OCI-LY3 (cell line): ENCODE measurements at regions not wholly inside any gene's neighbourhood (a gene's known extent, or its start where the extent isn't known, plus 50 kb on each side); places are given as distances from the start of the nearest gene placed in this dataset.

ENCODE experiments used
- H2AFZ ChIP-seq: fragments of 200-600, 300-600 bp; shearing (Covaris generic); 2 replicates; pipeline ENCODE4 v1.6.0; 2014; ENCODE audit warnings: antibody characterized with exemption, low read depth, low read length
- H3K27ac ChIP-seq: fragments of 200-600, 300-600 bp; sonication (generic); 2 replicates; pipeline ENCODE4 v1.5.1; 2014; ENCODE audit warnings: mild to moderate bottlenecking, low read length, moderate library complexity, mixed read lengths
- H3K27me3 ChIP-seq: fragments of 200-600, 300-600 bp; sonication (generic); 2 replicates; pipeline ENCODE4 v1.6.1; 2014; ENCODE audit warnings: low read depth, low read length, mixed read lengths
- H3K36me3 ChIP-seq: fragments of 200-600, 300-600 bp; sonication (generic); replicated peaks from 2 replicates; pipeline ENCODE3; 2014; ENCODE audit warnings: low read depth, low read length, mixed read lengths
- H3K4me1 ChIP-seq: fragments of 300-600, 200-600 bp; sonication (generic); 2 replicates; pipeline ENCODE4 v1.6.1; 2014; ENCODE audit warnings: low read length, mixed read lengths
- H3K4me2 ChIP-seq: fragments of 200-600, 300-600 bp; sonication (generic); 2 replicates; pipeline ENCODE4 v1.6.1; 2014; ENCODE audit warnings: low read length, mixed read lengths
- H3K4me3 ChIP-seq: fragments of 300-600, 200-600 bp; sonication (generic); 2 replicates; pipeline ENCODE4 v1.5.1; 2014; ENCODE audit warnings: antibody characterized with exemption, mild to moderate bottlenecking, low read length, moderate library complexity
- H3K79me2 ChIP-seq: fragments of 300-600, 200-600 bp; shearing (Covaris generic); 2 replicates; pipeline ENCODE4 v1.6.1; 2014; ENCODE audit warnings: mild to moderate bottlenecking, low read length, mixed read lengths
- H3K9ac ChIP-seq: fragments of 300-600, 200-600 bp; shearing (Covaris generic); 2 replicates; pipeline ENCODE4 v1.6.0; 2014; ENCODE audit warnings: mild to moderate bottlenecking, low read length, moderate library complexity
- H3K9me3 ChIP-seq: fragments of 200-600, 300-600 bp; shearing (Covaris generic); 2 replicates; pipeline ENCODE4 v1.6.1; 2014; ENCODE audit warnings: low read length, mixed read lengths; ENCODE audit not compliant: insufficient read depth
- H4K20me1 ChIP-seq: fragments of 200-600, 300-600 bp; sonication (generic); 2 replicates; pipeline ENCODE4 v1.6.1; 2016; ENCODE audit warnings: low read length, mixed read lengths; ENCODE audit not compliant: insufficient read depth
- CTCF ChIP-seq: fragments of 200-600, 300-600 bp; sonication (generic); IDR thresholded peaks from 2 replicates; pipeline ENCODE4 v1.5.1; 2014; ENCODE audit warnings: antibody characterized with exemption, low read length, low read depth
- EZH2phosphoT487 ChIP-seq: fragments of 200-600 bp; shearing (Covaris generic); IDR thresholded peaks from 2 replicates; pipeline ENCODE4 v1.6.1; 2018; ENCODE audit warnings: antibody characterized with exemption, mixed run types, low read depth

GRCh38 chr6:86045038-86045437 lies 402.4 kb upstream of the SYNCRIP start:
- no peaks in the 10 kb centered on the region for H3K79me2 ChIP-seq
- no peak overlapping the region for H2AFZ ChIP-seq
- no peaks in the 10 kb centered on the region for H4K20me1 ChIP-seq
- H3K36me3 ChIP-seq = no peaks in the 10 kb centered on the region
- TF ChIP-seq EZH2phosphoT487 (no peak), CTCF (no peak)
- H3K27me3 ChIP-seq = no peaks in the 10 kb centered on the region
- no peak overlapping the region for H3K4me3 ChIP-seq
- no peak overlapping the region for H3K4me2 ChIP-seq
- H3K27ac ChIP-seq = no peak overlapping the region
- H3K4me1 ChIP-seq = no peaks in the 10 kb centered on the region
- H3K9me3 ChIP-seq = no peaks in the 10 kb centered on the region
- no peak overlapping the region for H3K9ac ChIP-seq

- Histone ChIP-seq H3K4me1 (no peaks in the 10 kb centered on the region), H3K4me2 (no peak overlapping the region), H3K36me3 (no peaks in the 10 kb centered on the region), H3K9me3 (no peaks in the 10 kb centered on the region), H3K27ac (no peak overlapping the region), H3K4me3 (no peak overlapping the region), H2AFZ (no peak overlapping the region), H3K27me3 (no peaks in the 10 kb centered on the region), H3K79me2 (no peaks in the 10 kb centered on the region), H3K9ac (no peak overlapping the region), H4K20me1 (no peaks in the 10 kb centered on the region)
- TF ChIP-seq EZH2phosphoT487 (no peak), CTCF (no peak)
Observed at GRCh38 chr6:86042214-86042613, 399.5 kb upstream of the SYNCRIP start.

GRCh38 chr6:86031713-86032112 lies 389.0 kb upstream of the SYNCRIP start:
- TF ChIP-seq EZH2phosphoT487 (no peak), CTCF (no peak)
- Histone ChIP-seq H3K9me3 (no peaks in the 10 kb centered on the region), H3K79me2 (no peaks in the 10 kb centered on the region), H3K27me3 (no peaks in the 10 kb centered on the region), H3K4me1 (no peaks in the 10 kb centered on the region), H3K27ac (no peak overlapping the region), H4K20me1 (no peaks in the 10 kb centered on the region), H3K4me3 (no peak overlapping the region), H3K9ac (no peak overlapping the region), H3K36me3 (no peaks in the 10 kb centered on the region), H3K4me2 (no peak overlapping the region), H2AFZ (no peak overlapping the region)

GRCh38 chr6:86030875-86031274 lies 388.2 kb upstream of the SYNCRIP start:
- no peaks in the 10 kb centered on the region for H3K4me1 ChIP-seq
- H3K4me2 ChIP-seq = no peak overlapping the region
- H4K20me1 ChIP-seq = no peaks in the 10 kb centered on the region
- no peak for TF ChIP-seq CTCF
- no peak for TF ChIP-seq EZH2phosphoT487
- no peaks in the 10 kb centered on the region for H3K79me2 ChIP-seq
- H3K9ac ChIP-seq = no peak overlapping the region
- H3K4me3 ChIP-seq = no peak overlapping the region
- no peaks in the 10 kb centered on the region for H3K36me3 ChIP-seq
- no peak overlapping the region for H3K27ac ChIP-seq
- H3K27me3 ChIP-seq = no peaks in the 10 kb centered on the region
- no peaks in the 10 kb centered on the region for H3K9me3 ChIP-seq
- no peak overlapping the region for H2AFZ ChIP-seq
